NCI-H345 (cell line): ENCODE measurements at regions not wholly inside any gene's neighbourhood (a gene's known extent, or its start where the extent isn't known, plus 50 kb on each side); places are given as distances from the start of the nearest gene placed in this dataset.

Experiments used
- DNase-seq: peaks from one replicate; lab custom pipeline; 2025; lab: John Stamatoyannopoulos, UW

GRCh38 chr10:128713874-128714570 is 587.8 kb upstream of the MKI67 start:
- no peak for DNase-seq

- no peak for DNase-seq
Measured at GRCh38 chr10:128714644-128715415, 588.6 kb upstream of the MKI67 start.

- DNase-seq: no peak
Measured at GRCh38 chr10:128716181-128716580, 590.0 kb upstream of the MKI67 start.

- DNase-seq: no peak
Measured at GRCh38 chr10:128721963-128722445, 595.8 kb upstream of the MKI67 start.

- no peak for DNase-seq
Measured at GRCh38 chr10:128722947-128723346, 596.7 kb upstream of the MKI67 start.

- DNase-seq: no peak
Measured at GRCh38 chr10:128723631-128724205, 597.5 kb upstream of the MKI67 start.

- no peak for DNase-seq
Measured at GRCh38 chr10:128725531-128725930, 599.3 kb upstream of the MKI67 start.

- no peak for DNase-seq
Measured at GRCh38 chr10:128727114-128727513, 600.9 kb upstream of the MKI67 start.

GRCh38 chr10:128729910-128730420 is 603.7 kb upstream of the MKI67 start:
- no peak for DNase-seq

GRCh38 chr10:128730922-128731321 is 604.7 kb upstream of the MKI67 start:
- no peak for DNase-seq

- DNase-seq: no peak
Measured at GRCh38 chr10:128734161-128734560, 607.9 kb upstream of the MKI67 start.

GRCh38 chr10:128734734-128735133 is 608.5 kb upstream of the MKI67 start:
- no peak for DNase-seq

GRCh38 chr10:128735996-128736395 is 609.8 kb upstream of the MKI67 start:
- no peak for DNase-seq

GRCh38 chr10:128738386-128738915 is 612.2 kb upstream of the MKI67 start:
- no peak for DNase-seq

GRCh38 chr10:128739930-128740329 is 613.7 kb upstream of the MKI67 start:
- DNase-seq: no peak

- DNase-seq: no peak
Measured at GRCh38 chr10:128741180-128741579, 615.0 kb upstream of the MKI67 start.

- DNase-seq: no peak
Measured at GRCh38 chr10:128741680-128742079, 615.5 kb upstream of the MKI67 start.

GRCh38 chr10:128744092-128744491 is 617.9 kb upstream of the MKI67 start:
- DNase-seq: no peak

GRCh38 chr10:128744811-128745305 is 618.6 kb upstream of the MKI67 start:
- DNase-seq: no peak

- no peak for DNase-seq
Measured at GRCh38 chr10:128747582-128748346, 621.5 kb upstream of the MKI67 start.

GRCh38 chr10:128751284-128751683 is 625.1 kb upstream of the MKI67 start:
- DNase-seq: peak; percentile 7

GRCh38 chr10:128751851-128752250 is 625.6 kb upstream of the MKI67 start:
- DNase-seq: no peak
